ENCODE measurements at regions not wholly inside any gene's neighbourhood (a gene's known extent, or its start where the extent isn't known, plus 50 kb on each side); places are given as distances from the start of the nearest gene placed in this dataset.

GRCh38 chr2:238665919-238666318, 182.0 kb upstream of the TWIST2 start:
- BruUV-seq (replicated peaks) = no TSS peak
- intact Hi-C loops (cut with micrococcal nuclease; ENCODE audit: unreplicated experiment) = no loop called here
- DNase-seq (ENCODE audit: low read depth, low spot score) = no peak

GRCh38 chr2:238666543-238666942, 181.3 kb upstream of the TWIST2 start:
- no TSS peak for BruUV-seq (replicated peaks)
- in situ Hi-C loops (cut with HindIII; ENCODE audit: low pct_unique_long_range_greater_than_20kb, low sequenced_read_pairs) = no loop called here
- no peak for ATAC-seq

More at GRCh38 chr2:238665919-238666318, 182.0 kb upstream of the TWIST2 start:
- ChIA-PET POLR2A (no interaction called here), CTCF (no interaction called here)
- Histone ChIP-seq H3K4me3 (ENCODE audit: low read depth in 2 of 2, low read length in 2 of 2) (no peak overlapping the region), H3K36me3 (ENCODE audit: control insufficient read depth, insufficient read depth, low read length) (no peaks in the 10 kb centered on the region), H3K27me3 (ENCODE audit: control insufficient read depth, insufficient read depth, low read length) (no peaks in the 10 kb centered on the region), H3K4me1 (ENCODE audit: control insufficient read depth, insufficient read depth, low read length) (no peaks in the 10 kb centered on the region), H3K9me3 (ENCODE audit: control insufficient read depth, insufficient read depth, low read depth, low read length) (no peaks in the 10 kb centered on the region), H3K27ac (ENCODE audit: low read length) (no peak overlapping the region)
- no peak for TF ChIP-seq REST (IDR thresholded peaks at IDR 0.05; ENCODE audit: insufficient read depth in 1 of 2, low read depth in 2 of 2, low read length in 1 of 2)
- no peak for TF ChIP-seq SIN3A (IDR thresholded peaks at IDR 0.05; ENCODE audit: borderline replicate concordance, insufficient read depth, low read depth, low read length)
- no peak for ATAC-seq
- in situ Hi-C loops (cut with HindIII; ENCODE audit: low pct_unique_long_range_greater_than_20kb, low sequenced_read_pairs) = no loop called here

GRCh38 chr2:238667008-238667407, 180.9 kb upstream of the TWIST2 start:
- Histone ChIP-seq H3K4me1 (ENCODE audit: control insufficient read depth, insufficient read depth, low read length) (no peaks in the 10 kb centered on the region), H3K9me3 (ENCODE audit: control insufficient read depth, insufficient read depth, low read depth, low read length) (no peaks in the 10 kb centered on the region), H3K27ac (ENCODE audit: low read length) (no peak overlapping the region), H3K27me3 (ENCODE audit: control insufficient read depth, insufficient read depth, low read length) (no peaks in the 10 kb centered on the region), H3K36me3 (ENCODE audit: control insufficient read depth, insufficient read depth, low read length) (no peaks in the 10 kb centered on the region), H3K4me3 (ENCODE audit: low read depth in 2 of 2, low read length in 2 of 2) (no peak overlapping the region)
- ChIA-PET CTCF (no interaction called here), POLR2A (no interaction called here)
- in situ Hi-C loops (cut with HindIII; ENCODE audit: low pct_unique_long_range_greater_than_20kb, low sequenced_read_pairs) = no loop called here
- no peak for ATAC-seq
- DNase-seq (ENCODE audit: low read depth, low spot score) = no peak
- no TSS peak for BruUV-seq (replicated peaks)
- TF ChIP-seq REST (IDR thresholded peaks at IDR 0.05; ENCODE audit: insufficient read depth in 1 of 2, low read depth in 2 of 2, low read length in 1 of 2) (no peak), POLR2AphosphoS5 (IDR thresholded peaks at IDR 0.05; ENCODE audit: low read depth, low read length) (no peak), SIN3A (IDR thresholded peaks at IDR 0.05; ENCODE audit: borderline replicate concordance, insufficient read depth, low read depth, low read length) (no peak)
- intact Hi-C loops (cut with micrococcal nuclease; ENCODE audit: unreplicated experiment) = no loop called here

More at GRCh38 chr2:238666543-238666942, 181.3 kb upstream of the TWIST2 start:
- Histone ChIP-seq H3K36me3 (ENCODE audit: control insufficient read depth, insufficient read depth, low read length) (no peaks in the 10 kb centered on the region), H3K4me3 (ENCODE audit: low read depth in 2 of 2, low read length in 2 of 2) (no peak overlapping the region), H3K9me3 (ENCODE audit: control insufficient read depth, insufficient read depth, low read depth, low read length) (no peaks in the 10 kb centered on the region), H3K27ac (ENCODE audit: low read length) (no peak overlapping the region), H3K4me1 (ENCODE audit: control insufficient read depth, insufficient read depth, low read length) (no peaks in the 10 kb centered on the region), H3K27me3 (ENCODE audit: control insufficient read depth, insufficient read depth, low read length) (no peaks in the 10 kb centered on the region)
- CTCF ChIA-PET = no interaction called here
- POLR2A ChIA-PET = no interaction called here
- intact Hi-C loops (cut with micrococcal nuclease; ENCODE audit: unreplicated experiment) = no loop called here
- DNase-seq (ENCODE audit: low read depth, low spot score) = no peak
- TF ChIP-seq CTCF (IDR thresholded peaks at IDR 0.05) (no peak), POLR2AphosphoS5 (IDR thresholded peaks at IDR 0.05; ENCODE audit: low read depth, low read length) (no peak), SIN3A (IDR thresholded peaks at IDR 0.05; ENCODE audit: borderline replicate concordance, insufficient read depth, low read depth, low read length) (no peak)
